ENCODE measurements at regions not wholly inside any gene's neighbourhood (a gene's known extent, or its start where the extent isn't known, plus 50 kb on each side); places are given as distances from the start of the nearest gene placed in this dataset.

GRCh38 chr3:63228087-63228486 is 50.0 kb upstream of the SYNPR start:
- no peak for DNase-seq (ENCODE audit: low read depth)
